HFFc6 (cell line): ENCODE measurements at regions not wholly inside any gene's neighbourhood (a gene's known extent, or its start where the extent isn't known, plus 50 kb on each side); places are given as distances from the start of the nearest gene placed in this dataset.
A peak's percentile ranks its signal among the peaks of the same experiment; 100 is the strongest.

Experiments
- DNase-seq: peaks from one replicate; pipeline ENCODE4 v3.0.0-alpha.2; 2018
- H3K27ac Mint-ChIP-seq: 2 replicates; pipeline ENCODE4 v1.8.0; 2020; ENCODE audit warnings: mild to moderate bottlenecking, mixed read lengths
- H3K27me3 Mint-ChIP-seq: 2 replicates; pipeline ENCODE4 v1.8.0; 2021; ENCODE audit warnings: mild to moderate bottlenecking, moderate library complexity, mixed read lengths; ENCODE audit not compliant: insufficient read depth
- H3K36me3 Mint-ChIP-seq: 2 replicates; pipeline ENCODE4 v1.8.0; 2021; ENCODE audit warnings: low read depth, mixed read lengths
- H3K4me1 Mint-ChIP-seq: 2 replicates; pipeline ENCODE4 v1.8.0; 2020; ENCODE audit warnings: low read depth, mixed read lengths
- H3K4me3 Mint-ChIP-seq: 2 replicates; pipeline ENCODE4 v1.8.0; 2020; ENCODE audit warnings: mild to moderate bottlenecking, moderate library complexity, mixed read lengths
- H3K9me3 Mint-ChIP-seq: 2 replicates; pipeline ENCODE4 v1.8.0; 2020; ENCODE audit warnings: mild to moderate bottlenecking, mixed read lengths
- TF ChIP-seq, protein P1 (sequence below): fragments of 200-600 bp; sonication (generic); IDR thresholded peaks from 2 replicates; pipeline ENCODE4 v1.5.0; 2021; ENCODE audit warnings: antibody characterized with exemption, mild to moderate bottlenecking

GRCh38 chr3:102084704-102085103 is 235.4 kb downstream of the NFKBIZ start:
- DNase-seq = no peak
- peaks cover 71% of the 10 kb centered on the region for H3K4me1 Mint-ChIP-seq
- TF ChIP-seq, protein P1, sequence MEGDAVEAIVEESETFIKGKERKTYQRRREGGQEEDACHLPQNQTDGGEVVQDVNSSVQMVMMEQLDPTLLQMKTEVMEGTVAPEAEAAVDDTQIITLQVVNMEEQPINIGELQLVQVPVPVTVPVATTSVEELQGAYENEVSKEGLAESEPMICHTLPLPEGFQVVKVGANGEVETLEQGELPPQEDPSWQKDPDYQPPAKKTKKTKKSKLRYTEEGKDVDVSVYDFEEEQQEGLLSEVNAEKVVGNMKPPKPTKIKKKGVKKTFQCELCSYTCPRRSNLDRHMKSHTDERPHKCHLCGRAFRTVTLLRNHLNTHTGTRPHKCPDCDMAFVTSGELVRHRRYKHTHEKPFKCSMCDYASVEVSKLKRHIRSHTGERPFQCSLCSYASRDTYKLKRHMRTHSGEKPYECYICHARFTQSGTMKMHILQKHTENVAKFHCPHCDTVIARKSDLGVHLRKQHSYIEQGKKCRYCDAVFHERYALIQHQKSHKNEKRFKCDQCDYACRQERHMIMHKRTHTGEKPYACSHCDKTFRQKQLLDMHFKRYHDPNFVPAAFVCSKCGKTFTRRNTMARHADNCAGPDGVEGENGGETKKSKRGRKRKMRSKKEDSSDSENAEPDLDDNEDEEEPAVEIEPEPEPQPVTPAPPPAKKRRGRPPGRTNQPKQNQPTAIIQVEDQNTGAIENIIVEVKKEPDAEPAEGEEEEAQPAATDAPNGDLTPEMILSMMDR = no peak
- H3K27ac Mint-ChIP-seq = 0 out of 2 replicates have a peak overlapping the region, but pooled peaks have one; percentile 3
- H3K9me3 Mint-ChIP-seq = no peaks in the 10 kb centered on the region
- H3K27me3 Mint-ChIP-seq = no peaks in the 10 kb centered on the region
- H3K36me3 Mint-ChIP-seq = no peaks in the 10 kb centered on the region
- H3K4me3 Mint-ChIP-seq = no peak overlapping the region

GRCh38 chr3:102085431-102086176 is 236.3 kb downstream of the NFKBIZ start:
- H3K4me1 Mint-ChIP-seq = peaks cover 72% of the 10 kb centered on the region
- peak overlapping the region; percentile 22 for H3K27ac Mint-ChIP-seq
- H3K4me3 Mint-ChIP-seq = no peak overlapping the region
- H3K36me3 Mint-ChIP-seq = no peaks in the 10 kb centered on the region
- peak; percentile 23 for DNase-seq
- TF ChIP-seq, protein P1 = no peak
- H3K27me3 Mint-ChIP-seq = no peaks in the 10 kb centered on the region
- no peaks in the 10 kb centered on the region for H3K9me3 Mint-ChIP-seq

GRCh38 chr3:102087236-102087635 is 237.9 kb downstream of the NFKBIZ start:
- Mint-ChIP-seq H3K4me1 (peaks cover 75% of the 10 kb centered on the region), H3K27me3 (no peaks in the 10 kb centered on the region), H3K9me3 (no peaks in the 10 kb centered on the region), H3K4me3 (no peak overlapping the region), H3K36me3 (no peaks in the 10 kb centered on the region), H3K27ac (no peak overlapping the region)
- TF ChIP-seq, protein P1 = no peak
- DNase-seq = no peak

DNA sequence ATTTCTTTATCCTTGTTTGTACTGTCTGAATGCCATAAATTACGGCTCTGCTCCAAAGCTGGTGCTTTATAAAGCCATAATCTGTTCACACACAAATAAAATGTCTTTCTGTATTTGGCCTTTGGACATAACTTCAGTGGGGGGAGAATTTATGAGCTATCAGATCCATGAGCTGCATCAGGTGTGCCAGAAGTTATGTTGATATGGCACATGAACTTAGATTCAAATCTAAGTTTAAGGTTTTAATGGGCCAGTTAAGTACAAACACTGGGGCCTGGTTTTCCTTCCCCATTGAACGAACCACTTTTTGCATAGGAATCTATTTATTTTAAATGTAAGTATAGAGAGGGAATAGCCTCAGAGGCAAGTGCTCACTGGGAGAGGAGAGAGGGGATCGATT is 239.9 kb downstream of the NFKBIZ start:
- H3K4me3 Mint-ChIP-seq = peak overlapping the region; percentile 71
- TF ChIP-seq, protein P1 = no peak
- H3K9me3 Mint-ChIP-seq = no peaks in the 10 kb centered on the region
- DNase-seq = no peak
- peaks cover 84% of the 10 kb centered on the region for H3K4me1 Mint-ChIP-seq
- no peaks in the 10 kb centered on the region for H3K27me3 Mint-ChIP-seq
- H3K36me3 Mint-ChIP-seq = no peaks in the 10 kb centered on the region
- peak overlapping the region; percentile 96 for H3K27ac Mint-ChIP-seq

DNA sequence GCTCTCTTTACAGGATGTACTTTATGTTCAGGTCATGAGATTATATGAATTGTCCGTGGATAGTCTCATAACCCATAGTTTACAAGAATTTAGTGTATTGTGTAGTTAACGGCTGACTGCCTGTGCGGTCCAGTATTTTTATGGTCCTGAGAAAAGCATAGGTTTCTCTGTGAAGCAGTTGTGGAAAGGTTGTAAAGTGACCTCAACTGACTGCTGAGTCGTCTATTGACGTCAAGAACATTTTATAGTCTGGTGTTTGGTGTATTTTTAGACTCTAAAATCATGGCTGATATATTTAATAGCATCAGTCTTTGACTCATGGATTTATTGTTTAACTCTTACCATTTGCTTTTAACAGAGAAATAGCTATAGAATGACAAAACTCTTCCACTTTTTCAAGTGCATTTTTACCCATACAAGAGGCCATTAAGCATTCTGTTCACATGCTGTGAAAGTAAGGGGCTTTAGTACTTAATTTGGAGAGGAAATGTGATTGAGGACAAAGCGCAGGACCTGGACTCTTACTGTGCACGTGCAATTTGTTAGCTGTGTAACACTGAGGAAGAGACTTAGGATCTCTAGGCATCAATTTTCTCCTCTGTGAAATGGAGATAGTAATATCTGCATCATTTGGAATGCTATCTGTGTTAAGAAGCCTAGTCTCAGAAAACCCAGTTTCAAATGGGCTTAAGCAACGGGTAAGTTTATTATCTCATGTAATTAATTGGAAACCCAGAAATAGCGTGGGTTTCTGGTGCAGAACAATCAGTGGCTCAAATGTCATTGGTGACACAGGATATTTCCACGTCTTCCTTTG is 240.8 kb downstream of the NFKBIZ start:
- Mint-ChIP-seq H3K27ac (peak overlapping the region; percentile 96), H3K9me3 (no peaks in the 10 kb centered on the region), H3K36me3 (no peaks in the 10 kb centered on the region), H3K27me3 (no peaks in the 10 kb centered on the region), H3K4me1 (peaks cover 81% of the 10 kb centered on the region), H3K4me3 (peak overlapping the region; percentile 71)
- DNase-seq = peak; percentile 96
- TF ChIP-seq, protein P1 = no peak
